ENCODE measurements at regions not wholly inside any gene's neighbourhood (a gene's known extent, or its start where the extent isn't known, plus 50 kb on each side); places are given as distances from the start of the nearest gene placed in this dataset.

DNA sequence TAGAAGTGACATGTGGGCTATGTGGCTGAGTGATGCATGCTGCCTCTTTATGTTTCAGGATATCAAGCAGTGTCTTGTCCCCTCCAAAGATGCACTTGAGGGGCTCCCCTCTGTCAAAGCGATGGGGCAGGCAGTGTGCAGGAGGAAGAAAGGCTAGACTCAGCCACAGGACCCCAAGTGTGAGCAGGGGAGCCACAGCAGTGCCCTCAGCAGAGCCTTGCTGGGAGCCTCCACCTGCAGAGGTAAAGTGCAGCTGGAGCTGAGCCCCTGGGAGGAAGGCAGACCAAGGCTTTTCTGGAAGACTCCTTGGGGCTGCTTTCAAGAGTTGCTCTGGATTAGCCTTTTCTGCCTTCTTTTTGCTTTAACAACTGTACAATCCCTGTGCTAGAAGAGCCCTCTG lies 247.3 kb downstream of the DLEU7 start:
- H3K9me3 Mint-ChIP-seq: no peaks in the 10 kb centered on the region
- ChIA-PET POLR2A (no interaction called here), CTCF (no interaction called here)
- H3K36me3 ChIP-seq (ENCODE audit: control insufficient read depth in 2 of 3, insufficient read depth in 3 of 3, low read length in 3 of 3): no peaks in the 10 kb centered on the region
- DNase-seq (no peak), ATAC-seq (no peak)
- no peaks in the 10 kb centered on the region for H3K27me3 ChIP-seq (ENCODE audit: control insufficient read depth in 2 of 2, insufficient read depth in 2 of 2, low read length in 2 of 2)
- H3K27ac ChIP-seq (ENCODE audit: low read depth, low read length): no peak overlapping the region
- H3K4me3 Mint-ChIP-seq: no peak overlapping the region
- H3K36me3 Mint-ChIP-seq: no peaks in the 10 kb centered on the region
- H3K4me1 ChIP-seq (ENCODE audit: control insufficient read depth in 2 of 2, insufficient read depth in 2 of 2, low read length in 2 of 2): peaks cover 0 to 13% of the 10 kb centered on the region in 2 donors
- H3K4me1 Mint-ChIP-seq: peaks cover 12 to 42% (median 32%) of the 10 kb centered on the region in 7 donors
- no peak overlapping the region for H3K4me3 ChIP-seq (ENCODE audit: low read length)
- peaks cover 0 to 7% (median 3%) of the 10 kb centered on the region in 5 donors for H3K27me3 Mint-ChIP-seq
- no peaks in the 10 kb centered on the region for H3K9me3 ChIP-seq (ENCODE audit: control insufficient read depth in 2 of 3, low read length in 3 of 3)
- intact Hi-C loops (cut with micrococcal nuclease): loop anchor here in 1 of 2 donors (10.0 kb wide), 1 partner anchor 199 kb away; no protein-coding TSS in a partner anchor
- no peak overlapping the region for H3K27ac Mint-ChIP-seq

DNA sequence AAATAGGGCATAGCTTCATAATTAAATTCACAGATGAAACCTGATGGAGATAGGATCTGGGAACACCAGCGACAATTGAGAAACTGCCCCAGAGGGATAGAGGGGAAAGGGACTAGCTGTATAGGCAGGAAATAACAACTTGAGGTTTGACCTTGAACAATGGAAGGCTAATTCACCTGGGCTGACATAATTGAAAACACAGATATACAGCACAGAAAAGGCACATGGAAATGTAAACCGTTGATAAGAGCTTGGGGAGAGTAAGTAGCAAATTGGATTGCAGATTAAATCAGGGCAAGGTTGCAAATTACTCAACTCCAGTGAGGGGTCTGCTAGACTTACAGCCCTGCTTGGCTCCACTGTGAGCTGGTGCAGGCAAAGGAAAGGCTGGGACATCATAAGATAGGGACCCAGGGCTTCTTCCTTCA lies 246.7 kb downstream of the DLEU7 start:
- Histone ChIP-seq H3K4me3 (ENCODE audit: low read length) (no peak overlapping the region), H3K4me1 (ENCODE audit: control insufficient read depth in 2 of 2, insufficient read depth in 2 of 2, low read length in 2 of 2) (peaks cover 0 to 13% of the 10 kb centered on the region in 2 donors), H3K27me3 (ENCODE audit: control insufficient read depth in 2 of 2, insufficient read depth in 2 of 2, low read length in 2 of 2) (no peaks in the 10 kb centered on the region), H3K36me3 (ENCODE audit: control insufficient read depth in 2 of 3, insufficient read depth in 3 of 3, low read length in 3 of 3) (no peaks in the 10 kb centered on the region), H3K9me3 (ENCODE audit: control insufficient read depth in 2 of 3, low read length in 3 of 3) (no peaks in the 10 kb centered on the region), H3K27ac (ENCODE audit: low read depth, low read length) (no peak overlapping the region)
- POLR2A ChIA-PET: no interaction called here
- H3K4me1 Mint-ChIP-seq: peaks cover 12 to 42% (median 32%) of the 10 kb centered on the region in 7 donors
- DNase-seq (no peak), ATAC-seq (no peak)
- peaks cover 0 to 7% (median 3%) of the 10 kb centered on the region in 5 donors for H3K27me3 Mint-ChIP-seq
- H3K4me3 Mint-ChIP-seq: no peak overlapping the region
- H3K36me3 Mint-ChIP-seq: no peaks in the 10 kb centered on the region
- H3K9me3 Mint-ChIP-seq: no peaks in the 10 kb centered on the region
- no peak overlapping the region for H3K27ac Mint-ChIP-seq
- intact Hi-C loops (cut with micrococcal nuclease): loop anchor here in 1 of 2 donors (10.0 kb wide), 1 partner anchor 198 kb away; no protein-coding TSS in a partner anchor
- CTCF ChIA-PET: interaction anchor here (0.7 kb wide), 1 partner anchor 16 kb away, joined by 3 read pairs; no protein-coding TSS in a partner anchor

DNA sequence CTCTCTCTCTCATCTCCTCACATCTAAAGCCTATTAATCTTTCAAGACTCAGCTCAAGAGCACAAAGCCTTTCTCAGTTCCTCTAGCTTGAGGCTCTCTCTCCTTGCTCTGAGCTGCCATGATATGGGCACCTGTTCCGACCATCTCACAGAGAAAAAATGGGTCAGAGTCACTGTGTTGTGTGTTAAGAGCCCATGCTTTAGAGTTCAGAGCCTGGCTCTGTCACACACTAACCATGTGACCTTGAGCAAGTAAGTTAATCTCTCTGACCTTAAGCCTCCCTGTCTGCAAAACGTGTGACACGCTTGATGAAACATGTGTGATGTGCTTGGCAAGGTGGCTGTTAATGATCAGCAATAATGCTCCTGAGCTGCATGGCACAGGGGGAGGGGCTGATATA lies 245.2 kb downstream of the DLEU7 start:
- ATAC-seq (no peak), DNase-seq (no peak)
- Histone ChIP-seq H3K4me1 (ENCODE audit: control insufficient read depth in 2 of 2, insufficient read depth in 2 of 2, low read length in 2 of 2) (peaks cover 0 to 10% of the 10 kb centered on the region in 2 donors), H3K27ac (ENCODE audit: low read depth, low read length) (no peak overlapping the region), H3K9me3 (ENCODE audit: control insufficient read depth in 2 of 3, low read length in 3 of 3) (no peaks in the 10 kb centered on the region), H3K36me3 (ENCODE audit: control insufficient read depth in 2 of 3, insufficient read depth in 3 of 3, low read length in 3 of 3) (no peaks in the 10 kb centered on the region), H3K27me3 (ENCODE audit: control insufficient read depth in 2 of 2, insufficient read depth in 2 of 2, low read length in 2 of 2) (no peaks in the 10 kb centered on the region), H3K4me3 (ENCODE audit: low read length) (no peak overlapping the region)
- CTCF ChIA-PET: no interaction called here
- Mint-ChIP-seq H3K4me1 (peaks cover 8 to 34% (median 23%) of the 10 kb centered on the region in 7 donors), H3K4me3 (no peak overlapping the region), H3K9me3 (no peaks in the 10 kb centered on the region), H3K27ac (no peak overlapping the region), H3K27me3 (peaks cover 0 to 7% (median 4%) of the 10 kb centered on the region in 5 donors), H3K36me3 (no peaks in the 10 kb centered on the region)
- POLR2A ChIA-PET: no interaction called here
- intact Hi-C loops (cut with micrococcal nuclease): loop anchor here in 1 of 2 donors (10.0 kb wide), 1 partner anchor 196 kb away; no protein-coding TSS in a partner anchor

DNA sequence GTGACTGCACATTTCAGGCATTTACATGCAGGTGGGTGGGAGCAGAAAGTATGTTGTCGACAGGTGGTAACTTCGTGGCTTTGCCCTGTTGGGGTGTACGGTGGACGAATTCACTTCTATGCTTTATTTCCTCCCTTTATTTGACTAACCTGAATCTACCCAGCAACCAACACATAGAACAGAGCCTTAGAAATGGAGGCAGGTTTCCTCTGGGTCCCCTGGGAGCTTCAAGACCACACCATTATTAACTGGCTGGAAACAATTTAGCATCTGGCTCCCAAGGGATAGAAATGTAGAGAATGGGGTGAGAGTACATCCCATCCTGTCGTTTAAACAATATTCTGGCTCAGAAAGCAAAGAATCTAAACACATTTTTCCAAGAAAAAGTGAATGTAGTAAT lies 244.4 kb downstream of the DLEU7 start:
- no peak for ATAC-seq
- CTCF ChIA-PET: no interaction called here
- H3K9me3 ChIP-seq (ENCODE audit: control insufficient read depth in 2 of 3, low read length in 3 of 3): no peaks in the 10 kb centered on the region
- Mint-ChIP-seq H3K36me3 (no peaks in the 10 kb centered on the region), H3K4me1 (peaks cover 6 to 28% (median 16%) of the 10 kb centered on the region in 7 donors), H3K27ac (no peak overlapping the region), H3K9me3 (no peaks in the 10 kb centered on the region), H3K27me3 (peaks cover 0 to 10% (median 7%) of the 10 kb centered on the region in 5 donors), H3K4me3 (no peak overlapping the region)
- H3K4me1 ChIP-seq (ENCODE audit: control insufficient read depth in 2 of 2, insufficient read depth in 2 of 2, low read length in 2 of 2): peaks cover 0 to 4% of the 10 kb centered on the region in 2 donors
- intact Hi-C loops (cut with micrococcal nuclease): loop anchor here in 1 of 2 donors (10.0 kb wide), 1 partner anchor 196 kb away; no protein-coding TSS in a partner anchor
- no peak for DNase-seq
- H3K27ac ChIP-seq (ENCODE audit: low read depth, low read length): no peak overlapping the region
- H3K36me3 ChIP-seq (ENCODE audit: control insufficient read depth in 2 of 3, insufficient read depth in 3 of 3, low read length in 3 of 3): no peaks in the 10 kb centered on the region
- H3K4me3 ChIP-seq (ENCODE audit: low read length): no peak overlapping the region
- H3K27me3 ChIP-seq (ENCODE audit: control insufficient read depth in 2 of 2, insufficient read depth in 2 of 2, low read length in 2 of 2): no peaks in the 10 kb centered on the region
- POLR2A ChIA-PET: no interaction called here

DNA sequence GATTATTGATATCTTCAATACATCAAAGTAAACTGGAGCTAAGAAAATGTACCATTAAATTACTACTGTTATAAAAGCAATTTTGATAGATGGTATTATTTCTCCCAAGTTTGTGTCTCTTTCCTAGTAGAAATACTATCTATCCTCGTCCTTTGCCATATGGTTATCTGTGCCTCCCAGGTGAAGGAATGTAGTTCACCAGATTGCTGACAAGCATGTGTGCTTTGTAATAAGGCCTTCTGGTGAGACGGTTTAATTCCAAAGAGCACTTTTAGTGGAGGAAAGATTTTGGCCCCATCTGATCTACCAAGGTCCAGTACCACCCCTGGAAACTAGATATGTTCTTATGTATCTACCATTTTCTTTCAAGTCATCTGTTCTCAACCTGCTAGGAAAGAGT lies 243.6 kb downstream of the DLEU7 start:
- Histone ChIP-seq H3K4me1 (ENCODE audit: control insufficient read depth in 2 of 2, insufficient read depth in 2 of 2, low read length in 2 of 2) (peaks cover 0 to under 1% of the 10 kb centered on the region in 2 donors), H3K36me3 (ENCODE audit: control insufficient read depth in 2 of 3, insufficient read depth in 3 of 3, low read length in 3 of 3) (no peaks in the 10 kb centered on the region), H3K27ac (ENCODE audit: low read depth, low read length) (no peak overlapping the region), H3K27me3 (ENCODE audit: control insufficient read depth in 2 of 2, insufficient read depth in 2 of 2, low read length in 2 of 2) (no peaks in the 10 kb centered on the region), H3K9me3 (ENCODE audit: control insufficient read depth in 2 of 3, low read length in 3 of 3) (no peaks in the 10 kb centered on the region), H3K4me3 (ENCODE audit: low read length) (no peak overlapping the region)
- ChIA-PET POLR2A (no interaction called here), CTCF (no interaction called here)
- no peak for DNase-seq
- no peak overlapping the region for H3K27ac Mint-ChIP-seq
- H3K4me1 Mint-ChIP-seq: peaks cover 3 to 19% (median 9%) of the 10 kb centered on the region in 7 donors
- H3K27me3 Mint-ChIP-seq: peaks cover 0 to 12% (median 7%) of the 10 kb centered on the region in 5 donors
- no peak overlapping the region for H3K4me3 Mint-ChIP-seq
- no peaks in the 10 kb centered on the region for H3K9me3 Mint-ChIP-seq
- ATAC-seq: no peak
- H3K36me3 Mint-ChIP-seq: no peaks in the 10 kb centered on the region
- intact Hi-C loops (cut with micrococcal nuclease): loop anchor here in 1 of 2 donors (10.0 kb wide), 1 partner anchor 195 kb away; no protein-coding TSS in a partner anchor

DNA sequence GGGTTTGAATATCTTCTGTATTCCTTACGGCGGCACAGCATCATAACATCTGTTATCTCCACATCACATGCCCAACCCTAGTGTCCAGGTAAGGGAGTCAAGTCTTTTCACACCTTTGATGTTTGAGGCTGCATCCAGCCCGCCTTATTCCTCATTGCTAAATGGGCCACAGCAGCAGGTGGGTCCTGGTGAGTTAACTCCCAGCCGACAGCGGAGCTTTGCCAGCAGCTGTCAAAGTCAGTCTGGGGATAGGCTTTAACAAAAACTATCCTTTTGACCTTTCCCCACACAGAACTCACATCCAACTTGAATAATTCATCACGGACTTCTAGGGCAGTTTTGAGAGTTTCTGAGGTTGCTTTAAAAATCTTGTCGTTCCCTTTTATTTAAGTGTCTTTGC lies 235.1 kb downstream of the DLEU7 start:
- no peak for DNase-seq
- ATAC-seq: no peak
- Mint-ChIP-seq H3K4me3 (no peak overlapping the region), H3K9me3 (peaks cover 0 to 5% (median 0%) of the 10 kb centered on the region in 11 donors), H3K27me3 (peaks cover 5 to 41% (median 17%) of the 10 kb centered on the region in 5 donors), H3K36me3 (peaks cover 0 to 1% (median 0%) of the 10 kb centered on the region in 5 donors), H3K4me1 (peaks cover 0 to 22% (median 10%) of the 10 kb centered on the region in 7 donors), H3K27ac (no peak overlapping the region)
- Histone ChIP-seq H3K4me3 (ENCODE audit: low read length) (no peak overlapping the region), H3K27ac (ENCODE audit: low read depth, low read length) (no peak overlapping the region), H3K4me1 (ENCODE audit: control insufficient read depth in 2 of 2, insufficient read depth in 2 of 2, low read length in 2 of 2) (no peaks in the 10 kb centered on the region), H3K36me3 (ENCODE audit: control insufficient read depth in 2 of 3, insufficient read depth in 3 of 3, low read length in 3 of 3) (no peaks in the 10 kb centered on the region), H3K27me3 (ENCODE audit: control insufficient read depth in 2 of 2, insufficient read depth in 2 of 2, low read length in 2 of 2) (no peaks in the 10 kb centered on the region), H3K9me3 (ENCODE audit: control insufficient read depth in 2 of 3, low read length in 3 of 3) (no peaks in the 10 kb centered on the region)
- intact Hi-C loops (cut with micrococcal nuclease): no loop called here
- ChIA-PET POLR2A (no interaction called here), CTCF (no interaction called here)

DNA sequence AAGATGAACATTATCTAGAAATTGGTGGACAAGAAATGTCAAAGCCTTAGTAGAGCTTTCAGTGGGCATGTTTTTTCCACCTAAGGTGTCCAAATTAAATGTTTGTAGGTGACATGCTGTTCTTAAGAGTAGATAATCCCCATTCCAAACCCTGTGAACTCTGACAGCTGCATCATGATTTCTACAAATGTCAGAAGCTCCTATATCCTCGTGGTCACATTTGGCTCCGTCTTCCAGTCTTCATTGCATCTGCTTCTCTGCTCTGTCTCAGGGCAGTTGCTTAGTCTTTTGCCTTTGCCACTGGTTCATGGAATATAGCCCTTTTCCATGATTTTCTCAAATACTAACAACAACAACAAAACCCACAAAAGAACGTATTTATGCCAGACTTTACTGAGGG lies 234.5 kb downstream of the DLEU7 start:
- CTCF ChIA-PET: no interaction called here
- no peak for DNase-seq
- POLR2A ChIA-PET: no interaction called here
- H3K36me3 Mint-ChIP-seq: peaks cover 0 to 1% (median 0%) of the 10 kb centered on the region in 5 donors
- no peaks in the 10 kb centered on the region for H3K27me3 ChIP-seq (ENCODE audit: control insufficient read depth in 2 of 2, insufficient read depth in 2 of 2, low read length in 2 of 2)
- H3K27me3 Mint-ChIP-seq: peaks cover 5 to 39% (median 17%) of the 10 kb centered on the region in 5 donors
- peaks cover 0 to 22% (median 10%) of the 10 kb centered on the region in 7 donors for H3K4me1 Mint-ChIP-seq
- H3K4me3 ChIP-seq (ENCODE audit: low read length): no peak overlapping the region
- ATAC-seq: no peak
- H3K9me3 ChIP-seq (ENCODE audit: control insufficient read depth in 2 of 3, low read length in 3 of 3): no peaks in the 10 kb centered on the region
- H3K36me3 ChIP-seq (ENCODE audit: control insufficient read depth in 2 of 3, insufficient read depth in 3 of 3, low read length in 3 of 3): no peaks in the 10 kb centered on the region
- peaks cover 0 to 5% (median 0%) of the 10 kb centered on the region in 11 donors for H3K9me3 Mint-ChIP-seq
- no peak overlapping the region for H3K27ac Mint-ChIP-seq
- H3K4me1 ChIP-seq (ENCODE audit: control insufficient read depth in 2 of 2, insufficient read depth in 2 of 2, low read length in 2 of 2): no peaks in the 10 kb centered on the region
- intact Hi-C loops (cut with micrococcal nuclease): no loop called here
- H3K4me3 Mint-ChIP-seq: no peak overlapping the region
- H3K27ac ChIP-seq (ENCODE audit: low read depth, low read length): no peak overlapping the region

All from naive thymus-derived CD4-positive, alpha-beta T cell (primary cell).